H1 (cell line): ENCODE measurements at regions not wholly inside any gene's neighbourhood (a gene's known extent, or its start where the extent isn't known, plus 50 kb on each side); places are given as distances from the start of the nearest gene placed in this dataset.

Experiments
- CTCF ChIA-PET: fragments of 300-600 bp; sonication (Branson Sonifier 250); formaldehyde crosslinking; loops from one replicate; lab custom pipeline; 2021; ENCODE audit not compliant: partially characterized antibody; lab: Charles Lee
- POLR2A ChIA-PET: fragments of 300-600 bp; sonication (Branson Sonifier 250); formaldehyde crosslinking; loops from one replicate; lab custom pipeline; 2021; ENCODE audit warnings: inconsistent platforms; ENCODE audit not compliant: partially characterized antibody; lab: Charles Lee
- DNase-seq, 2 experiments: peaks; one replicate each; pipeline versions ENCODE4 v3.0.0 to v3.0.0-alpha.2; 2010 to 2022; ENCODE audit warnings: low spot score in 2 of 2, low read depth in 1 of 2, mixed read lengths in 1 of 2
- FAIRE-seq: peaks from 2 replicates; lab custom pipeline; 2011; peaks lifted over from hg19 to GRCh38; lab: Jason Lieb, UNC
- H2AFZ ChIP-seq: 2 replicates; pipeline ENCODE4 v1.8.1; 2012; ENCODE audit warnings: low read length, inconsistent platforms
- H2AK5ac ChIP-seq: 2 replicates; pipeline ENCODE4 v1.6.1; 2013; ENCODE audit warnings: low read depth, low read length
- H2BK120ac ChIP-seq: replicated peaks from 2 replicates; pipeline ENCODE3; 2013; ENCODE audit warnings: low read depth, low read length, inconsistent platforms
- H2BK12ac ChIP-seq: 2 replicates; pipeline ENCODE4 v1.6.1; 2013; ENCODE audit warnings: low read depth, low read length
- H2BK15ac ChIP-seq: 2 replicates; pipeline ENCODE4 v1.6.1; 2013; ENCODE audit warnings: low read length
- H2BK20ac ChIP-seq: 2 replicates; pipeline ENCODE4 v1.6.1; 2013; ENCODE audit warnings: low read length
- H2BK5ac ChIP-seq: 2 replicates; pipeline ENCODE4 v1.6.1; 2013; ENCODE audit warnings: low read depth, low read length
- H3K14ac ChIP-seq: 2 replicates; pipeline ENCODE4 v1.6.1; 2013; ENCODE audit warnings: inconsistent platforms; ENCODE audit not compliant: insufficient read length
- H3K18ac ChIP-seq: 2 replicates; pipeline ENCODE4 v1.6.1; 2013; ENCODE audit warnings: low read length; ENCODE audit errors: extremely low read depth
- H3K23ac ChIP-seq: 2 replicates; pipeline ENCODE4 v1.6.1; 2013; ENCODE audit warnings: inconsistent platforms; ENCODE audit not compliant: insufficient read length
- H3K23me2 ChIP-seq: 2 replicates; pipeline ENCODE4 v1.6.1; 2013; ENCODE audit warnings: low read depth, low read length
- H3K27ac ChIP-seq: 2 replicates; pipeline ENCODE4 v1.6.1; 2011; ENCODE audit warnings: low read depth, low read length, inconsistent platforms
- H3K27me3 ChIP-seq, 4 experiments: replicated peaks in 1 of 4; 1 replicate in 1 of 4; 2 replicates in 3 of 4; pipeline versions ENCODE4 v1.6.1 to v1.8.1; 2011 to 2013; ENCODE audit warnings: low read length in 3 of 4, mild to moderate bottlenecking in 3 of 4, inconsistent platforms in 2 of 4, mixed read lengths in 2 of 4, moderate library complexity in 1 of 4; ENCODE audit not compliant: control insufficient read depth in 3 of 4, insufficient read depth in 3 of 4; ENCODE audit errors: extremely low read depth in 1 of 4
- H3K36me3 ChIP-seq, 4 experiments: 2 replicates each; pipeline versions ENCODE4 v1.6.1 to v1.8.1; 2011 to 2013; ENCODE audit warnings: mild to moderate bottlenecking in 4 of 4, low read length in 3 of 4, moderate library complexity in 2 of 4, control low read depth in 1 of 4, inconsistent platforms in 1 of 4; ENCODE audit not compliant: insufficient read depth in 4 of 4, control insufficient read depth in 2 of 4
- H3K4ac ChIP-seq: replicated peaks from 2 replicates; pipeline ENCODE3; 2013; ENCODE audit warnings: low read length, low read depth, mixed read lengths, inconsistent platforms; ENCODE audit not compliant: insufficient read length
- H3K4me1 ChIP-seq, 4 experiments: replicated peaks in 1 of 4; 1 replicate in 1 of 4; 2 replicates in 3 of 4; pipeline versions ENCODE4 v1.6.1 to v1.8.1; 2011 to 2013; ENCODE audit warnings: low read length in 3 of 4, inconsistent platforms in 2 of 4, mixed read lengths in 1 of 4; ENCODE audit not compliant: insufficient read depth in 4 of 4, control insufficient read depth in 3 of 4
- H3K4me2 ChIP-seq, 2 experiments: 2 replicates each; pipeline versions ENCODE4 v1.6.1 to v1.8.1; 2011 to 2013; ENCODE audit warnings: low read depth in 2 of 2, low read length in 2 of 2, control low read depth in 1 of 2, inconsistent platforms in 1 of 2, mild to moderate bottlenecking in 1 of 2; ENCODE audit not compliant: insufficient read depth in 1 of 2
- H3K4me3 ChIP-seq, 4 experiments: fragments of 200-600, 300-600 bp in 1 of 4; sonication (generic), shearing (Covaris generic), sonication (Bioruptor Twin) in 1 of 4; 2 replicates each; pipeline versions ENCODE4 v1.5.1 to v1.8.1; 2011 to 2016; ENCODE audit warnings: low read length in 4 of 4, low read depth in 3 of 4, control low read depth in 2 of 4, inconsistent platforms in 2 of 4, mild to moderate bottlenecking in 2 of 4, mixed read lengths in 1 of 4, moderate library complexity in 1 of 4; ENCODE audit not compliant: insufficient read depth in 2 of 4; ENCODE audit errors: extremely low read depth in 1 of 4
- H3K56ac ChIP-seq: replicated peaks from 2 replicates; pipeline ENCODE3; 2013; ENCODE audit warnings: low read depth, mild to moderate bottlenecking, mixed read lengths, low read length, inconsistent platforms; ENCODE audit not compliant: insufficient read length
- H3K79me1 ChIP-seq: 2 replicates; pipeline ENCODE4 v1.6.1; 2013; ENCODE audit warnings: low read depth, low read length, control low read depth
- H3K79me2 ChIP-seq, 2 experiments: 2 replicates each; pipeline versions ENCODE4 v1.6.1 to v1.8.1; 2012 to 2013; ENCODE audit warnings: low read length in 2 of 2, mild to moderate bottlenecking in 2 of 2, inconsistent platforms in 1 of 2; ENCODE audit not compliant: insufficient read depth in 2 of 2, control insufficient read depth in 1 of 2
- H3K9ac ChIP-seq, 4 experiments: replicated peaks in 1 of 4; 1 replicate in 1 of 4; 2 replicates in 3 of 4; pipeline versions ENCODE4 v1.6.1 to v1.8.1; 2011 to 2013; ENCODE audit warnings: low read depth in 3 of 4, low read length in 3 of 4, control low read depth in 2 of 4, mild to moderate bottlenecking in 2 of 4, moderate library complexity in 2 of 4, inconsistent platforms in 1 of 4; ENCODE audit errors: extremely low read depth in 1 of 4
- H3K9me3 ChIP-seq, 2 experiments: 2 replicates each; pipeline versions ENCODE4 v1.6.1 to v1.8.1; 2012 to 2013; ENCODE audit warnings: mild to moderate bottlenecking in 2 of 2, moderate library complexity in 2 of 2, control low read depth in 1 of 2, inconsistent platforms in 1 of 2, low read depth in 1 of 2, low read length in 1 of 2, mixed read lengths in 1 of 2; ENCODE audit not compliant: insufficient read depth in 2 of 2
- H4K20me1 ChIP-seq, 2 experiments: replicated peaks in 1 of 2; 2 replicates each; pipeline versions ENCODE3 to v1.8.1; 2011 to 2013; ENCODE audit warnings: inconsistent platforms in 2 of 2, low read length in 2 of 2, mild to moderate bottlenecking in 1 of 2; ENCODE audit not compliant: insufficient read depth in 2 of 2, control insufficient read depth in 1 of 2
- H4K5ac ChIP-seq: 2 replicates; pipeline ENCODE4 v1.6.1; 2013; ENCODE audit warnings: low read length, low read depth, mixed read lengths, inconsistent platforms; ENCODE audit not compliant: insufficient read length
- H4K8ac ChIP-seq: 2 replicates; pipeline ENCODE4 v1.8.0; 2013; ENCODE audit warnings: mild to moderate bottlenecking, moderate library complexity, low read length, inconsistent platforms; ENCODE audit not compliant: insufficient read depth; ENCODE audit errors: extremely low read depth
- H4K91ac ChIP-seq: replicated peaks from 2 replicates; pipeline ENCODE3; 2013; ENCODE audit warnings: low read length, mixed read lengths, inconsistent platforms; ENCODE audit not compliant: insufficient read length
- ASH2L ChIP-seq: fragments of 200-600, 300-600 bp; sonication (generic); IDR thresholded peaks from one replicate; pipeline ENCODE4 v1.7.1; 2017; ENCODE audit warnings: low read length
- JUN ChIP-seq: IDR thresholded peaks from 2 replicates; pipeline ENCODE4 v1.6.1; 2011; ENCODE audit warnings: low read depth, mild to moderate bottlenecking, improper control_type of control experiment, low read length
- POLR2A ChIP-seq, 2 experiments: IDR thresholded peaks; 1 replicate in 1 of 2; 2 replicates in 1 of 2; pipeline ENCODE4 v1.6.1; 2011; ENCODE audit warnings: low read depth in 2 of 2, low read length in 2 of 2, mild to moderate bottlenecking in 2 of 2; ENCODE audit errors: control extremely low read depth in 1 of 2
- TAF1 ChIP-seq: IDR thresholded peaks from 2 replicates; pipeline ENCODE4 v1.6.1; 2011; ENCODE audit warnings: mild to moderate bottlenecking, low read depth, low read length
- WGBS, 2 experiments: shearing (Covaris generic) in 1 of 2; methylation state at CpG; one replicate each; pipeline versions ENCODE4 v1.1.6 to v1.1.7; 2013 to 2015; ENCODE audit warnings: low lambda C conversion rate in 2 of 2, mixed read lengths in 2 of 2, inconsistent platforms in 1 of 2, low coverage in 1 of 2, missing lambda C conversion rate in 1 of 2; ENCODE audit not compliant: insufficient replicate concordance in 2 of 2, insufficient coverage in 1 of 2, insufficient read length in 1 of 2; ENCODE audit errors: extremely low coverage in 1 of 2, missing lambda C conversion rate in 1 of 2; 5-methylcytosine and 5-hydroxymethylcytosine counted together

GRCh38 chr1:112257043-112257835 is 138.8 kb upstream of the CTTNBP2NL start:
- Histone ChIP-seq H4K91ac (no peak overlapping the region), H2BK20ac (no peak overlapping the region), H3K4ac (no peak overlapping the region), H3K18ac (no peak overlapping the region), H3K4me3 (no peak overlapping the region), H3K79me1 (no peaks in the 10 kb centered on the region), H3K56ac (no peak overlapping the region), H3K23ac (no peak overlapping the region), H3K14ac (no peak overlapping the region), H4K5ac (no peak overlapping the region), H2BK120ac (no peak overlapping the region), H3K27ac (no peak overlapping the region), H3K36me3 (0 out of 8 replicates have a peak, but pooled peaks cover 0 to 2% (median 0%) of the 10 kb centered on the region in 4 experiments), H2BK15ac (no peak overlapping the region), H2BK5ac (no peak overlapping the region), H3K9me3 (no peaks in the 10 kb centered on the region), H2AK5ac (no peak overlapping the region), H3K27me3 (no peaks in the 10 kb centered on the region), H3K9ac (no peak overlapping the region), H4K20me1 (no peaks in the 10 kb centered on the region), H3K4me2 (no peak overlapping the region), H2BK12ac (no peak overlapping the region), H4K8ac (no peak overlapping the region), H3K4me1 (peaks cover 0 to 8% (median 1%) of the 10 kb centered on the region in 4 experiments; a peak in 2 of 7 replicates), H3K23me2 (no peaks in the 10 kb centered on the region), H3K79me2 (no peaks in the 10 kb centered on the region), H2AFZ (no peak overlapping the region)
- 85% methylated on average over 5 of the region's 7 CpGs; no CpG with 5 or more reads in 1 of the 2 experiments for WGBS, 2 experiments
- no peak for FAIRE-seq
- DNase-seq = no peak
- ChIA-PET POLR2A (no interaction called here), CTCF (interaction anchor here (0.6 to 0.7 kb wide), 3 partner anchors 51 to 641 kb away, joined by 3 read pairs; no protein-coding TSS in a partner anchor)
- no peak for TF ChIP-seq POLR2A (IDR thresholded peaks at IDR 0.05; ENCODE audit: control extremely low read depth in 1 of 2, low read depth in 2 of 2, low read length in 2 of 2)
- TF ChIP-seq TAF1 = no peak
- no peak for TF ChIP-seq JUN
- no peak for TF ChIP-seq ASH2L
